ENCODE measurements at regions not wholly inside any gene's neighbourhood (a gene's known extent, or its start where the extent isn't known, plus 50 kb on each side); places are given as distances from the start of the nearest gene placed in this dataset.

DNA sequence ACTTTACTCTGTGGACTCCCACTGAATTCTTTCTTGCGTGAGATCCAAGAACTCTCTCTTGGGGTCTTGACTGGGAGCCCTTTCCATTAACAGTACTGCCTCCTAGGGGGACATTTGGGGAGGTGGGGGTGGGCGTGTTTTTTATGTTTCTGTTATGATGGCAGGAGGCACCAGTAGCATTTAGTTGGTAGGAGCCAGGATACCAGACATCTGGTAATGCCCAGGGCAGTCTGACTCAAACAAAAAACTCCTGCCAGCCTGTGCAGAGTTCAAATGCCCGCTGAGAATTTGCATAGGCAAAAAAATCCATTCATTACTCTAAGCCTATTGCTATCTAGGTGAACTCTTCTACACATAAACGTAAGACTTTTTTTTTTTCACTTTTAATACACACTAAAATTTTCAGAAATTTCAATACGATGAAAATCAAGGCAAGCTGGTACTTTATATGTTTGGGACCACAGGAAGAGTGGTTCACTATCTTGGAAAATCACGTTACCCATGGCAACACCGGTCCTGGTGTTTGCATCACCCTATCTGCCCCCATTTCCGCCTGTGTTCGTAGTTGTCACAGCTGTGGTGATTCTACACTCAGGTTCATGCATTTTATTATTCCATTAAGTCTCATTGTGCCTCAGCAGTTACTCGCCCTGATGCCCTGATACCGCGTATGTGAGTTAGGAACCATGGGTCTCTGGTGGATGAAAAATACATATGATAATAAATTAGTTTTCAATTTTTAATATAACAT, 121.1 kb upstream of the XYLT1 start:
- Histone ChIP-seq H3K9me3 (replicated peaks in 1 of 11) (peaks cover 0 to 13% (median 4%) of the 10 kb centered on the region in 11 experiments; a peak in 11 of 22 replicates), H3K27me3 (no peaks in the 10 kb centered on the region), H3K4me3 (no peak overlapping the region), H4K20me1 (no peaks in the 10 kb centered on the region), H3K27ac (no peak overlapping the region), H3K9ac (no peak overlapping the region), H3K4me1 (no peaks in the 10 kb centered on the region), H3K36me3 (no peaks in the 10 kb centered on the region), H3K4me2 (no peak overlapping the region)
- no peak for TF ChIP-seq Cebpa-rat (IDR thresholded peaks at IDR 0.05)

DNA sequence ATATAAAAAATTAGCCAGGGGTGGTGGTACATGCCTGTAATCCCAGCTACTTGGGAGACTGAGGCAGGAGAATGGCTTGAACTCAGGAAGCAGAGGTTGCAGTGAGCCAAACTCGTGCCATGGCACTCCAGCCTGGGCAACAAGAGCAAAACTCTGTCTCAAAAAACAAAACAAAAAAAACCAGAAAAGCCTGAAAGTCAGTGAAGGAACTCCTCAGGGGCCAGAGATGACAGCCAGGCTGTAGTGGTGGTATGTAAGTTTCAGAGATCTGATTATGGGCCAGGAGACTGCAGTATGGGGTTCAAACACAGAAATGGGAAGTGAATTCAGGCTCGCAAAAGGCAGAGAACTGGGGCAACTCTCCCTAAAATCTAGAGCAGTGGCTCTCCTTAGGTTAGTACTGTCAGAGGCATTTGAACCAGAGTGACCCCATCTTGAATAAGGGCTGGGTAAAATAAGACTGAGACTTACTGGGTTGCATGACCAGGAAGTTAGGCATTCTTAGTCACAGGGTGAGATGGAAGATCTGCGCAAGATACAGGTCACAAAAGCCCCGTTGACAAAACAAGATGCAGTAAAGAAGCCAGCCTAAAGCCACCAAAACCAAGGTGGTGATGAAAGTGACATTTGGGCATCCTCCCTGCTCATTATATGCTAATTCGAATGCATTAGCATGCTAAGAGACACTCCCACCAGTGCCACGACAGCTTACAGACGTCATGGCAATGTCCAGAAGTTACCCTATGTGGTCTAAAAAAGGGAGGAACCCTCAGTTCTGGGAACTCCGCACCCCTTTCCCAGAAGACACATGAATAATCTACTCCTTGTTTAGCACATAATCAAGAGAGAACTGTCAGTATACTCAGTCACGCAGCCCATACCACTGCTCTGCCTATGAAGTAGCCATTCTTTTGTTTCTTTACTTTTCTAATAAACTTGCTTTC, 120.2 kb upstream of the XYLT1 start:
- H3K4me1 ChIP-seq: no peaks in the 10 kb centered on the region
- H3K9ac ChIP-seq: no peak overlapping the region
- peaks cover 1 to 20% (median 11%) of the 10 kb centered on the region in 11 experiments; a peak in 19 of 22 replicates for H3K9me3 ChIP-seq (replicated peaks in 1 of 11)
- H3K27ac ChIP-seq: no peak overlapping the region
- no peak overlapping the region for H3K4me2 ChIP-seq
- H4K20me1 ChIP-seq: no peaks in the 10 kb centered on the region
- H3K4me3 ChIP-seq: no peak overlapping the region
- H3K27me3 ChIP-seq: no peaks in the 10 kb centered on the region
- no peaks in the 10 kb centered on the region for H3K36me3 ChIP-seq
- no peak for TF ChIP-seq Cebpa-rat (IDR thresholded peaks at IDR 0.05)

DNA sequence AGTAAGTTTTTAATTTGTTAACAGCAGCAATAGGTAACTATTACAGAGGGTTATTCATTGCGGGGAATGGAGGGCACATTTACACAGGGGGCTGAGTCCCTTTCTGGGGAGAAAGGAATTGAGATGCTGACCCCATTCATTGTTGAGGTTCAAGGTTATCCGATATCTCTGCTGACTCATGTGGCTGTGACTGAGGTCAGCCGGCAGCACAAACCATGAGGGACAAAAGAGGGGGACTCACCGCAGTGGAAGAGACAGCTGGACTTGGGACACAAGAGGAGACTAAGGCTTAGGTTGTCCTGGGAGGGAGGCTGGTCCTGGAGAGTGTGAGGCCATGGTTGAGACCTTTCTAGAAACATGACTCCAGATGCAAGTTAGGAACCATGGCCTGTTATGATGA, 119.1 kb upstream of the XYLT1 start:
- H3K27ac ChIP-seq: no peak overlapping the region
- no peaks in the 10 kb centered on the region for H4K20me1 ChIP-seq
- H3K9ac ChIP-seq: no peak overlapping the region
- H3K27me3 ChIP-seq: no peaks in the 10 kb centered on the region
- H3K4me2 ChIP-seq: no peak overlapping the region
- TF ChIP-seq Cebpa-rat (IDR thresholded peaks at IDR 0.05): no peak
- H3K4me3 ChIP-seq: no peak overlapping the region
- no peaks in the 10 kb centered on the region for H3K4me1 ChIP-seq
- H3K36me3 ChIP-seq: no peaks in the 10 kb centered on the region
- peaks cover 12 to 28% (median 21%) of the 10 kb centered on the region in 11 experiments; a peak in 21 of 22 replicates for H3K9me3 ChIP-seq (replicated peaks in 1 of 11)

DNA sequence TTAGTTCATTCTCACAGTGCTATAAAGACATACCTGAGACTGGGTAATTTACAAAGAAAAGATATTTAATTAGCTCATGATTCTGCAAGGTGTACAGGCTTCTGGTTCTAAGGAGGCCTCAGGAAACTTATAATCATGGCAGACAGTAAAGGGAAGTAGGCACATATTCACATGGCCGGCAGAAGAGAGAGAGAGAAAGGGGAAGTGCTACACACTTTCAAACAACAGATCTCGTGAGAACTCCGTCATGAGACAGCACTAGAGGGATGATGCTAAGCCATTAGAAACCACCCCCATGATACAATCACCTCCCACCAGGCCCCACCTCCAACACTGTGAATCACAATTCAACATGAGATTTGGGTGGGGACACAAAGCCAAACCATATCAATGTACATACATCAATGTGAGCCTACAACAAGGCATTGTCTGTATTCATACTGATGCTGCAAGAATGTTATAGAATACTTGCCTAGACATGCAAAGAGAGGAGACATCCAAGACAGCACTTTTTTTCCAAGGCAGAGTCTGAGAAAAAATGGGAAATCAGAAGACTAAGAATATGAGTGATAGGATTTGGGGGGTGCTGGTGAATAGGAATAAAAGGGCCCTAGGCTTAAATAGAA, 114.8 kb upstream of the XYLT1 start:
- Histone ChIP-seq H3K4me2 (no peak overlapping the region), H3K27me3 (no peaks in the 10 kb centered on the region)
- TF ChIP-seq Cebpa-rat (IDR thresholded peaks at IDR 0.05): no peak

DNA sequence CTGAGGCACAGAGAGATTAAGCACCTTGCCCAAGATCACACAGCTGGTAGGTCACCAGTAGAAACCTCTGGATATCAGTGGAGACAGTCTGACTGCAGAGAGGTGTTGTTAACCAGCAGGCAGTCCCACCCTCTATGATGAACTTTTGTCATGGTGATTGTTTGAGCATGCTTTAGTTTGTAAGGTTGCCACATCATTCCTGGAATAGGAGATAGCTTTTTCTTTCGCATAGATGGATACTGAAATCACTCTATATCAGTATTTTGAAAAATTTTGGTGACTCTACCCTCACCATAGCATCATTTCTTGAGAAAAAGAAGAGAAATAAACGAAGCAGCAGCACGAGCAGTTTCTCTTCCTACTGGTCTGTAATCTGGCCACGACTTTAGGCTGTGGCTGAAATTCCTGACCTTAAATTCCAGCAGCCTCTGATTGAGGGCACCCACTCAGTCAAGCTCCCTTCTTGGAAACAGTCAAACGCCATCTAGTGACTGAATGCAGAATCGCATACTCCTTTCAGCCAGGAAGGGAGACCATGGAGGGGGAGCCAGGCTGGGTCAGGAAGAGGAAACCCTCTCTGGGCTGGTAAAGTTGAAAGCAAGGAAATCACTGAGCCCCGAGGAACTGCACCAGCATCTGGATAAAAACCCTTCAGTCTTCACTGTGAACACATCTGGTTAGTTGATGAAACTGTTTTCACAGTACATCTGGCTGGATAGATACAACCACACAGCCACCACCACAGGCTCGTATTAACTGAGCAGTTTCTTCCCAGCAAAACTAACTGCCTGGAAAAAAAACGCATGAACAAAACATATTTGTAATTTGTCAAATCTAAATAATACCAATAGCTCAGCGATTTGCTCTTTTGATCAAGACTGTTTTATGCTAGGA, 108.5 kb upstream of the XYLT1 start:
- H3K9ac ChIP-seq: peak overlapping the region in 2 of 11 experiments; percentile 16 to 37; a peak in 2 of 22 replicates
- no peaks in the 10 kb centered on the region for H4K20me1 ChIP-seq
- no peaks in the 10 kb centered on the region for H3K36me3 ChIP-seq
- H3K27me3 ChIP-seq: no peaks in the 10 kb centered on the region
- peak overlapping the region in 3 of 11 experiments; percentile 20 to 58 (median 52); a peak in 3 of 22 replicates for H3K27ac ChIP-seq
- H3K4me2 ChIP-seq: peak overlapping the region in 10 of 11 experiments; percentile 2 to 64 (median 44); a peak in 16 of 22 replicates
- H3K4me1 ChIP-seq: peaks cover 0 to 8% (median 0%) of the 10 kb centered on the region in 10 experiments; a peak in 6 of 20 replicates
- no peak for TF ChIP-seq Cebpa-rat (IDR thresholded peaks at IDR 0.05)
- H3K4me3 ChIP-seq: no peak overlapping the region; a peak in 2 of 20 replicates
- peaks cover 0 to 15% (median 7%) of the 10 kb centered on the region in 11 experiments; a peak in 13 of 22 replicates for H3K9me3 ChIP-seq (replicated peaks in 1 of 11)

More for the DNA sequence above, 114.8 kb upstream of the XYLT1 start:
- no peaks in the 10 kb centered on the region for H3K4me1 ChIP-seq
- no peaks in the 10 kb centered on the region for H4K20me1 ChIP-seq
- peaks cover 18 to 48% (median 32%) of the 10 kb centered on the region in 11 experiments; a peak in 21 of 22 replicates for H3K9me3 ChIP-seq (replicated peaks in 1 of 11)
- no peak overlapping the region for H3K4me3 ChIP-seq
- no peak overlapping the region for H3K27ac ChIP-seq
- no peaks in the 10 kb centered on the region for H3K36me3 ChIP-seq
- H3K9ac ChIP-seq: no peak overlapping the region

DNA sequence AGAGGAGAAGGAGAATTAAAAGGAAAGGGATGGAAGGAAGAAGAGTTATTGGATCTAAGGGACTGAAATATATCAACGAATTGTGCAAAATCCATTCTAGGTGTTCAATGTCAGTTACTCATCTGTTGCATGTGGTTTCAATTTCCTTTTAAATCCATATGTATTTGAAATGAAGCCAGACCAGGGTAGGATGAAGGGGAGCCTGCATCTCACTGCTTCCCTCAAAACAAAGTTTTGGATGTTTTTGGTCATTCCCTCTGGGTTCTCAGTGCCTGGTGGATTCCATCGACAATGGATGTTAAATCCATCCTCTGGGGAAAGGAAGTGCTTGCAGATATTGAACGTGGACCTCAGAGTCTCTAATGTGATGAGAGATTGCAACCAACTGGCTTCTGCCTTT, 103.5 kb upstream of the XYLT1 start:
- H3K4me1 ChIP-seq: peaks cover 0 to 2% (median 0%) of the 10 kb centered on the region in 10 experiments; a peak in 2 of 20 replicates
- no peak overlapping the region for H3K27ac ChIP-seq
- no peaks in the 10 kb centered on the region for H3K9me3 ChIP-seq (replicated peaks in 1 of 11)
- no peak for TF ChIP-seq Cebpa-rat (IDR thresholded peaks at IDR 0.05)
- H3K4me3 ChIP-seq: no peak overlapping the region
- no peaks in the 10 kb centered on the region for H4K20me1 ChIP-seq
- H3K27me3 ChIP-seq: no peaks in the 10 kb centered on the region
- H3K4me2 ChIP-seq: no peak overlapping the region
- no peak overlapping the region for H3K9ac ChIP-seq
- no peaks in the 10 kb centered on the region for H3K36me3 ChIP-seq

DNA sequence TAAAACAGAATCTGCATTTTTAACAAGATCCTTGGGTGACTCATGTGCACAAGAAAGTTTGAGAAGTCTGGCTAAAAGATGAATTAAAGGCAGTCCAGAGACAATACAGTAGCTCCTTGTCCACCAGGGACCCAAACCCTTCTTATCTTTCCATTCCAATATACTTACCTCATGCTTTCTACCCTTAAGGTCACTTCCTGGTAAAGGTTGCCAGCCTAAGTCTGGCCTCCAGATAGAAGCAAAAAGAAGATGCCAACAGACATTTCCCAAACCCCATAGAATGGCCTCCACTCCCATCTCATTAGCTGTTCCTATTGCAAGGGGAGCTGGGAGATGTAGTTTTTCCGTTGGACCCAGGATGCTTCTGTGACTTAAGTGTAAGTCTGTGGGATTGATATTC, 101.4 kb upstream of the XYLT1 start:
- Histone ChIP-seq H3K9ac (no peak overlapping the region), H3K4me2 (no peak overlapping the region), H3K9me3 (replicated peaks in 1 of 11) (no peaks in the 10 kb centered on the region), H3K36me3 (no peaks in the 10 kb centered on the region), H3K27ac (no peak overlapping the region), H4K20me1 (no peaks in the 10 kb centered on the region), H3K27me3 (no peaks in the 10 kb centered on the region), H3K4me1 (no peaks in the 10 kb centered on the region), H3K4me3 (no peak overlapping the region)
- TF ChIP-seq Cebpa-rat (IDR thresholded peaks at IDR 0.05): no peak

DNA sequence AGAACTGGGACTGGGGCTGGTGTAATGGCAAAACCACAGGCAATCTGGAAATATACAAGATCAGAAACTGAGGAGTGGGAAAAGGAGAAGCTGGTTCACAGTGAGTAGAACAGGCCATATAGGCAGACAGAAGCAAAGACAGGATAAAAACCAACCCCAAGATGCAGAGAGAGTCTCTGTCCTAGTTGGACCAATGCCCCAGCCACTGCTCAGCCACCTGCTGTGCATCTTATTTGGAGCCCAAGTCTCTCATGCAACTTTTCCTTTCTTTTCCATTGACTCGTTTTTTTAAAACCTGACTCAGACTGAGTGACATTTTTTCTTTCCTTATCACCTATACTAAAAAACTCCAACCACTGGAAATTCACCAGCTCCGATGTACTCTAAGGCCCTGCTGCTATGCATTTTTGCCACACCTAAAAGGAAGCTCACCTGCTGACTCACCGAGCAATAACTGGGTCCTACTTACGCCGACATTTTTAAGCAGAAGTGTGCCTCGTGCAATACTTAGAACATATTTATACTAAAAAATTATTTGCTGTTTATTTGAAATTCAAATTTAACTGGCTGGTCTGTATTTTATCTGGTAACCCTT, 100.8 kb upstream of the XYLT1 start:
- Histone ChIP-seq H3K27me3 (no peaks in the 10 kb centered on the region), H3K27ac (no peak overlapping the region), H3K9ac (no peak overlapping the region), H3K4me3 (no peak overlapping the region), H3K9me3 (replicated peaks in 1 of 11) (no peaks in the 10 kb centered on the region), H4K20me1 (no peaks in the 10 kb centered on the region), H3K4me2 (no peak overlapping the region), H3K4me1 (no peaks in the 10 kb centered on the region), H3K36me3 (no peaks in the 10 kb centered on the region)
- TF ChIP-seq Cebpa-rat (IDR thresholded peaks at IDR 0.05): no peak
